PC-9 (cell line): ENCODE measurements at regions not wholly inside any gene's neighbourhood (a gene's known extent, or its start where the extent isn't known, plus 50 kb on each side); places are given as distances from the start of the nearest gene placed in this dataset.

Experiments used
- BruUV-seq: library from RNA; stranded (reverse); fragments of 400-500 nt; replicated peaks from 2 replicates; lab custom pipeline; 2021; lab: Mats Ljungman, UMichigan
- CTCF ChIA-PET: fragments of 300-600 bp; sonication (Branson Sonifier 250); formaldehyde crosslinking; loops from one replicate; lab custom pipeline; 2022; ENCODE audit warnings: antibody characterized with exemption; lab: Charles Lee
- POLR2A ChIA-PET: fragments of 300-600 bp; sonication (Branson Sonifier 250); formaldehyde crosslinking; loops from one replicate; lab custom pipeline; 2022; ENCODE audit warnings: antibody characterized with exemption; ENCODE audit not compliant: unreplicated experiment; lab: Charles Lee
- DNase-seq, 2 experiments: peaks; one replicate each; pipeline versions ENCODE4 v3.0.0 to v3.0.0-alpha.2; 2015 to 2022; ENCODE audit warnings: mixed read lengths in 1 of 2
- H2AFZ ChIP-seq: fragments of 200-600 bp; sonication (generic); 2 replicates; pipeline ENCODE4 v1.8.1; 2017; ENCODE audit warnings: antibody characterized with exemption
- H3F3A ChIP-seq: fragments of 200-600 bp; sonication (generic); 2 replicates; pipeline ENCODE4 v1.8.1; 2017; ENCODE audit warnings: antibody characterized with exemption, mild to moderate bottlenecking, low read depth; ENCODE audit not compliant: insufficient read depth
- H3K27ac ChIP-seq: fragments of 200-600 bp; sonication (generic); 2 replicates; pipeline ENCODE4 v1.6.1; 2016; ENCODE audit warnings: mixed run types
- H3K27me3 ChIP-seq: fragments of 200-600 bp; sonication (generic); 2 replicates; pipeline ENCODE4 v1.6.1; 2016; ENCODE audit warnings: low read depth, mixed run types; ENCODE audit not compliant: insufficient read depth
- H3K36me3 ChIP-seq: fragments of 200-600 bp; sonication (generic); 2 replicates; pipeline ENCODE4 v1.6.1; 2016; ENCODE audit warnings: low read depth, mixed run types
- H3K4me1 ChIP-seq: fragments of 200-600 bp; sonication (generic); replicated peaks from 2 replicates; pipeline ENCODE4 v1.6.1; 2016; ENCODE audit warnings: mixed run types; ENCODE audit not compliant: insufficient read depth
- H3K4me2 ChIP-seq: fragments of 200-600 bp; sonication (generic); 2 replicates; pipeline ENCODE4 v1.6.1; 2017; ENCODE audit warnings: mixed run types
- H3K4me3 ChIP-seq: fragments of 200-600 bp; sonication (generic); 2 replicates; pipeline ENCODE4 v1.6.1; 2016; ENCODE audit warnings: mixed run types
- H3K79me2 ChIP-seq: fragments of 200-600 bp; sonication (generic); 2 replicates; pipeline ENCODE4 v1.6.1; 2017; ENCODE audit warnings: low read depth, mixed run types
- H3K9me2 ChIP-seq: fragments of 200-600 bp; sonication (generic); 2 replicates; pipeline ENCODE4 v1.8.1; 2017; ENCODE audit warnings: mild to moderate bottlenecking; ENCODE audit not compliant: insufficient read depth
- H3K9me3 ChIP-seq: fragments of 200-600 bp; sonication (generic); 2 replicates; pipeline ENCODE4 v1.8.1; 2016; ENCODE audit warnings: low read depth; ENCODE audit not compliant: insufficient read depth
- H4K20me1 ChIP-seq: fragments of 200-600 bp; sonication (generic); 2 replicates; pipeline ENCODE4 v1.8.1; 2017; ENCODE audit not compliant: insufficient read depth
- CTCF ChIP-seq: fragments of 200-600 bp; sonication (generic); conservative IDR thresholded peaks from 2 replicates; pipeline ENCODE4 v1.6.1; 2017; ENCODE audit warnings: mixed run types, antibody characterized with exemption, mild to moderate bottlenecking, moderate library complexity
- EZH2 ChIP-seq: fragments of 200-600 bp; sonication (generic); IDR thresholded peaks from 2 replicates; pipeline ENCODE4 v1.8.0; 2017; ENCODE audit warnings: antibody characterized with exemption, low read depth
- intact Hi-C: fragments of 100-400 bp; cut with micrococcal nuclease; formaldehyde crosslinking; loops from one replicate; pipeline ENCODE4 v1.10.0; 2022; ENCODE audit not compliant: unreplicated experiment

DNA sequence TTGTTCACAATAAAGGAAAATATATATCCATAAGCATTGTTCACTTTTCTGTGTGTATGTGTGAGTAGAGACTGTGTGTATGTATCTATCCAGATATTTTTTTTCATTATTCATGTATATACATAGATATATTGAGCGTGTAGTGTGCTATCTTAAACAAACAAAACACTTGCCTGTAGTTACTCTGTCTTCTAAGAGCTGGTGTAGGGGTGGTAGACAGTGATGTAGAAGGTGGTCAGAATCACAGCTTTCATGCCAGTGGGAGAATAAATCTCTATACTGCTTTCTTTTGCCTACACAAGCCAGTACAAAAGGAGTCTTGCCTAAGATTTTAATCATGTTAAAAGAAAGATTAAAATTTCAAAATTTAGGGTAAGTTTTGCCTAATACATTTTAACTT is 122.0 kb downstream of the UCHL5 start:
- no peaks in the 10 kb centered on the region for H4K20me1 ChIP-seq
- intact Hi-C loops: no loop called here
- BruUV-seq: no TSS peak

DNA sequence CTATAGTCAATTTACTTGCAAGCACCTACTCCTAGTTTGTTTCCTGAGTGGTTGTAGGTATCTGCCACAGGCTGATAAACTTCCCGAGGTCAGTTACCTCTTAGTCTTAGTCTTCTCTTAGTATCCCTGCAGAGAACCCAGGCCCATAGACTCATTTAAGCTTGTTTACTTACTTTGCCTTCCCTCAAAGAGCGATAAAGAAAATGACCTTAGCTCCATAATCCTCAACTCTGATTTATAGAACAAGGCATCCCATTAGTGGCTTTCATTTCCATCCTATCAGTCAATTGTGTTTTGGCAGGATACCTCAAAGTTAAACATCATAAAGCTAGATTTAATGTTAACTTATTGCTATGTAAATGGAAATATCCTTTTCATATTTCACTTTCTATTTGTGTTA is 119.7 kb downstream of the UCHL5 start:
- no peak for TF ChIP-seq CTCF
- TF ChIP-seq EZH2: no peak
- intact Hi-C loops: no loop called here
- no peaks in the 10 kb centered on the region for H3F3A ChIP-seq
- no peak overlapping the region for H2AFZ ChIP-seq
- H4K20me1 ChIP-seq: no peaks in the 10 kb centered on the region
- no peak overlapping the region for H3K4me3 ChIP-seq
- H3K4me2 ChIP-seq: no peak overlapping the region
- H3K4me1 ChIP-seq: no peaks in the 10 kb centered on the region
- ChIA-PET CTCF (interaction anchor here (0.6 kb wide), 1 partner anchor 394 kb away, joined by 3 read pairs; no protein-coding TSS in a partner anchor), POLR2A (no interaction called here)
- H3K79me2 ChIP-seq: no peaks in the 10 kb centered on the region
- BruUV-seq: no TSS peak
- no peaks in the 10 kb centered on the region for H3K36me3 ChIP-seq
- H3K9me3 ChIP-seq: no peaks in the 10 kb centered on the region
- DNase-seq: no peak
- H3K9me2 ChIP-seq: no peaks in the 10 kb centered on the region
- H3K27ac ChIP-seq: no peak overlapping the region
- H3K27me3 ChIP-seq: no peaks in the 10 kb centered on the region

More for the DNA sequence above, 122.0 kb downstream of the UCHL5 start:
- no peak for DNase-seq
- Histone ChIP-seq H3K79me2 (no peaks in the 10 kb centered on the region), H3K9me2 (no peaks in the 10 kb centered on the region), H3K27ac (no peak overlapping the region), H3K4me1 (no peaks in the 10 kb centered on the region), H2AFZ (no peak overlapping the region), H3K4me3 (no peak overlapping the region), H3F3A (no peaks in the 10 kb centered on the region), H3K27me3 (no peaks in the 10 kb centered on the region), H3K4me2 (no peak overlapping the region), H3K9me3 (no peaks in the 10 kb centered on the region), H3K36me3 (no peaks in the 10 kb centered on the region)
- TF ChIP-seq EZH2: no peak
- TF ChIP-seq CTCF: no peak
- ChIA-PET CTCF (no interaction called here), POLR2A (no interaction called here)

DNA sequence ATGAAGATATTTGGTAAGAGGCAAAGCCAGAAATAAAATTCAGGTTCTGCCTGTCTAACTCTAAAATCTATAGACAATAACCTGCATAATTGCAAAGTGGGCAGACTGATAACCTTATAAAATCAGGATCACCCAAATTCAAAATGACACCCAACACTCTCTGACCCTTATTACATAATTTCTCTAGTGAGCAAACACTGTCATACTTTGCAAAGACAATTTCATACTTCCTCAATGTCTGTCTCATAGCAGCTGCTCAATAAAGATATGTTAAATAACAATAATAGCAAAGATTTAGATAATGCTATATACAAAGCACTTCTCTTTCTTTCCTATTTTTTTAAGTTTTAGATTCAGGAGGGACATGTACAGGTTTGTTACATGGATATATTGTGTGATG is 118.5 kb downstream of the UCHL5 start:
- no peak overlapping the region for H2AFZ ChIP-seq
- no peaks in the 10 kb centered on the region for H3K36me3 ChIP-seq
- no peaks in the 10 kb centered on the region for H3K79me2 ChIP-seq
- H3K9me3 ChIP-seq: no peaks in the 10 kb centered on the region
- no peaks in the 10 kb centered on the region for H3F3A ChIP-seq
- no peak for TF ChIP-seq CTCF
- no peak for TF ChIP-seq EZH2
- H3K9me2 ChIP-seq: peaks cover 3% of the 10 kb centered on the region; the same call in 1 of the 2 replicates
- no peak overlapping the region for H3K27ac ChIP-seq
- no peak overlapping the region for H3K4me3 ChIP-seq
- no TSS peak for BruUV-seq
- POLR2A ChIA-PET: no interaction called here
- CTCF ChIA-PET: no interaction called here
- intact Hi-C loops: no loop called here
- H3K4me2 ChIP-seq: no peak overlapping the region
- H3K4me1 ChIP-seq: no peaks in the 10 kb centered on the region
- no peaks in the 10 kb centered on the region for H3K27me3 ChIP-seq
- no peak for DNase-seq
- H4K20me1 ChIP-seq: no peaks in the 10 kb centered on the region
